Superior temporal gyrus (tissue), 1 donor: ENCODE measurements at regions not wholly inside any gene's neighbourhood (a gene's known extent, or its start where the extent isn't known, plus 50 kb on each side); places are given as distances from the start of the nearest gene placed in this dataset.
A peak's percentile ranks its signal among the peaks of the same experiment; 100 is the strongest.

ENCODE experiments used
- DNase-seq: peaks from one replicate; pipeline ENCODE4 v3.0.0-alpha.2; 2016; ENCODE audit errors: extremely low spot score

DNA sequence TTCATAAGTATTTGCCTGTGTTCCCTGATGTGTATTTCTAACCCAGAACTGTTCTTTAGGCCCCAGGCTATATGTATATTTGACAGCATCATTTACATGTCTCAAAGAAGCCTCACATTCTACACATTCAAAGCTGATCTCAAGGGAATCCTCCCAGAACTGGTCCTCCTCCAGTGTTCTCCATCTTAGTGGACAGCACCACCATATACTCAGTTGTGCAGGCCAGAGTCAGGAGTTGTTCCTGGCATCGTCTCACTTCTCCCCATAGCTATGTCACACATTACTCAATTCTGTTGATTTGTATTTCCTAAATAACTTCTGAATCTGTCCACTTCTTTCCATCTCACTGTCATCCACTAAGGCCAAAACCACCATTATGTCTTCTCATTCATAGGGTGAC, 82.8 kb upstream of the TRPC3 start:
- DNase-seq = no peak

DNA sequence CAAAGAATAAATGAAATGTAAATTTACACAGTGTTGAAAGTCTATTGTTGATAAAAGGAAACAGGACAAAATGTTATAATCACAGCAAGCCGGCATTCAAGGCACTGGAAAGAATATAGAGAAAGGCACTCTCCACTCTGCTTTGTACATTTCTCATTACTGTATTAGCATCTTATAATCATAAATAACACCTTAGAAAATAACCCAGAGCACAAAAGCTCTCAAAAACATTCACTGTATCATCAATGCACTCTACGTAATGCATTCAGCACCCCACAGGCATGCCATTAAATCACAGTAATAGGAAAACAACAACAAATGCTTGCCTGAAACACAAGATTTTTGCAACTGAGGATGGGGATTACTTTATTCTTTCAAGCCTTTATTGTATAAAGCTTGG, 75.3 kb upstream of the TRPC3 start:
- no peak for DNase-seq

DNA sequence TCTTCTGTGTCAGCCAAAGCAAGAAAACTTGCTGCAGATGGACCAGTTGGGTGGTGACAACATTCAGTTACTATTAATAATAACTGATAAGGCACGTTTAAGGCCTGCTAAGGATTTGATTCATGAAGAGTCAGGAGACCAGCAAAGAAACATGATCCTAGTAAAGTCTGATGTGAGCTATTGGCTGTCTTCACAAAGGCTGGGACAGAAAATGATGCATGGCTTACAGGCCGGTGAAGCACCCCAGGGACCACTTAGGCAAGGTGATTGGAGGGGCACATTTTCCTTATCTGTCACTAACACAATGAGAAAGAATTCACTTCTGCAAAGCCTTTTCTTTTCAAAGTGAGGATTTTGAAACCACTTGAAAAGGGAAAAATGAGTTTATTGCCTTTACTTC, 65.4 kb upstream of the TRPC3 start:
- DNase-seq = no peak

DNA sequence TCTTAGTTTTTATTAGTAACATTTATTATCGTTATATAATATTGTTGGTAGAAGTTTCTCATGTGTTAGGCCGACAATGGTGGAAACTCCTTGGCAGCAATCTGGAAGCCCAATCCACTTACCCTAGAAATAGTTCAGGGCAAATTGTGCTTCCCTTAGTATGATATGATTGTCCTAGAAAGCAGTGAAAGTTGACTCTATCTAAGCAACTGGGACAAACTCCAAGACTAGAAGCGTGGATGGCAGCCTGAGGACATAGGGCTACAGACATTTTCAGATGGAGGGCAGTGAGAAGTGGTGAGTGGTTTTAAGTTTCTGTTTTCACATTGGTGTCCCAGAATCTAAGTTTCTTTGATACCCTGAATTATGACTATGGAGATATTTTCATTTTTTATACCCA, 63.3 kb upstream of the TRPC3 start:
- no peak for DNase-seq

DNA sequence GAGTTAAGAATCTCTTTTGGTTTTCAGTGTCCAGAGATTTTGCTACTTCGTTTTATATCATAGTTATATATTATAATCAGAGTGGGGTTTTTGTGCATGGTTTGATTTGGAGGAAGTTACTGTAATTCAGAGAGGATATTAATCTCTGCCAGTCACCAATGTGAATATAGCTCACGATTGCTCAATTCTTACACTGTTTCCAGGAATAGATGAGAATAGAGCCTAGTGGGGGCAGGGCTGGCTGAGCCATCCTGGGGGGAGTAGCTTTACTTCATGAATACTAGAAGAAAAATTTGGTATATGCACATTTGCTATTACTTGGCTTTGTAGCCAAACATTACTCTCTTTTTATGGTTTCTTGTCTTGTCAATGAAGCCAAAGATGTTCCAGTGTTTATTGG, 60.9 kb upstream of the TRPC3 start:
- no peak for DNase-seq

DNA sequence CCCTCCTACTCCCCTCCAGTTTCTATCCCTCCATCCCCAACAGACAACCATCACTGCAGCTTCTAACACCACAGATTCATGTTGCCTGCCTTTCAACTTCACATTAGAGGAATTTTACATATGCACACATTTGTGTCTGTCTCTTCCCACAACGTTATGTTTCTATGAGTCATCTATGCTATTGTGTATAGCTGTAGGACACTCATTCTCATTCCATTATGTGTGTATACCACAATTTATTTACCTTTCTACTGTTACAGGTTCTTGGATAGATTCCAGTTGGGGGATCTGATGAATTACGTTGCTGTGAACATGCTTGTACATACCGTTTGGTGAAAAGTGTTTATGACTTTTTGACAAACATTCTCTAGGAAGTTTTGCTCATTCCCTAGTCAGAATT, 58.8 kb upstream of the TRPC3 start:
- no peak for DNase-seq

DNA sequence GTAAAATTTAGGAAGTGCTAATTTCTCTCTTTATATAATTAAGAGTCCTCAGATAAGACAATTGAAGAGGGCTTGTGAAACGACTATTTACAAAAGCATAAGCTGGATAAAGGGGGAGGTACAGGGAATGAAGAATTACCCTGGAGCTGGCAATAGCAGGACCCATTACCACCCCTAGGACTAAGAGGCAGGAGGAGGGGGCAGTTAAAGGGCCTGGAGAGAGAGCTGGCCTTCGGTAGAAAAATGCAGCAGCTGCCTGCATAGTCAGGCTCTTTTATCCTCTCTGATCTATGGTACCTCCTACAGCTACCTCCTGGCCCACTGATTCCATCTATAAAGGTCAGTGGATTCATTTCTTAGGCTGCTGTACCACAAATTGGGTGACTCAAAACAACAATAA, 57.7 kb upstream of the TRPC3 start:
- no peak for DNase-seq

DNA sequence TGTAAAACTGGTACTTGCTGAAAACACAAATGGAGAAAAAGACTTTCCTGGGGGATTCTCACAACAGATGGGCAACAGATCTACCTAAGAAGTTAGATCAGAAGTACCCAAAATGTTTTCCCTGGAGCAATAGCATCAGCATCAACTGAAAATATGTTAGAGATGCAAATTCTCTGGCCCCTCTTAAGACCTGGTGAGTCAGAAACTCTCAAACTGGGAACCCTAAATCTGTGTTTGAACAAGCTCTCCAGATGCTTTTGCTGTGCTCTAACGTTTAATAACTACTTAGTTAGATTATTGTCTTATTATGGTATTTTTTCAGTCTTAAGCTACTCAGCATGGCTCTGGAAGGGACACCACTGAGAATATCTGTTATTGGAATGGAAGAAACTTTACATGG, 55.2 kb upstream of the TRPC3 start:
- DNase-seq = no peak

DNA sequence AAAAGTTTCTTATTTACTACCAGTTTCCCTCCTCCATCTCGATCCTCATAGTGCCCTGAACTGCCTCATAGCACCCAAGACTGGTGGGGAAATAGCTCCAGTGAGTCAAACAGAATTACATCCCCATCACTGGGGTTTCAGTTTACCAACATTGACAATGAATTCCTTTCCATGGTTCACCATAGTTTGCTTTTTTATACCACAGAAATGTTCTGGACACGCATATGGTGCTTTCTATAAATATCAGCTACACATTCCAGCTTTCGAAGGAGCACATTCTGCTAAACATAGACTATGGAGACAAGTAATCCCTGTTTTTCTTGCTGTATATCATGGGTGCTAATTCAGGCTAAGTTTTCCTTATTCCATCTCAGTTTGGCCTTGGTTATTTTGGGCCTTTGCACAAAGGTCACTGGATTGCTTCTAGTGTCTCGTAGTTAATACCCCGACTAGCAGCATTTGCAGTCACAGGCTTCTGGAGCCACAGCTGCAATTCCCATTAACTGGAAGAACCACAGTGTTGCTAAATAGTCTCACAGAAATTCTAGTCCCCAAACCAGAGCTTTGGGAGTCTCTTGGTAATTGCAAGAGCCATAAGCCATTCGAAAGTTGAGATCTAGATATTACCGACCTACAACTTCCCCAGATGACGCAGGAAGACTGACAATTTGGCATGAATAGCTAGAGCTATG, 53.4 kb upstream of the TRPC3 start:
- peak; percentile 69 for DNase-seq

DNA sequence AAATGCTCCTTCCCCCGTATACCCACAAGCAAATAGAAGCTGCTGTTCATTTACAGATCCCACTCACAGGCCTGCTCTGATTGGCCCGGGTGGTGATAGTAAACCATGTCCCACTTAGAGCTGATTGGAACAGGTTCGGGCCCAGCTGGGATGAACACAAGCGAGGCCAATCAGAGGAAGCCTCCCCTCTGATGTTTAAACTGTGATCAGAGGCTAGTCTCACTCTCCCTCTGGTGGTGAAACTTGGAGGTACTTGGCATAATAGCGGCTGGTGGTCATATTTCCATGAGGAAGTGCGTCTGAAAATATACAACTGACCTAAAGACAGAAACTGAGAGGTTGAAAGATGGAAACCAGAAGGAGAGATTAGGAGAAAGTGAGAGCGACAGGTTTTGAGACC, 51.5 kb upstream of the TRPC3 start:
- no peak for DNase-seq
